K562 (cell line): ENCODE measurements at regions not wholly inside any gene's neighbourhood (a gene's known extent, or its start where the extent isn't known, plus 50 kb on each side); places are given as distances from the start of the nearest gene placed in this dataset.

Experiments
- CTBP1 ChIP-seq: fragments of 450-650 bp; IDR thresholded peaks from 2 replicates; pipeline ENCODE4 v1.6.1; 2016; ENCODE audit warnings: borderline replicate concordance
- EP300 ChIP-seq: IDR thresholded peaks from 2 replicates; pipeline ENCODE4 v1.6.1; 2012; ENCODE audit warnings: low read length, improper control_type of control experiment
- ZNF212 ChIP-seq: fragments of 450-650 bp; formaldehyde crosslinking; IDR thresholded peaks from 2 replicates; pipeline ENCODE4 v1.4.0; 2020; ENCODE audit warnings: mild to moderate bottlenecking
- ZNF274 ChIP-seq: IDR thresholded peaks from 2 replicates; pipeline ENCODE4 v1.6.1; 2011; ENCODE audit warnings: low read depth, mild to moderate bottlenecking, low read length, moderate library complexity, borderline replicate concordance
- ZNF76 ChIP-seq: fragments of 250-450 bp; sonication (Bioruptor Pico); IDR thresholded peaks from 2 replicates; pipeline ENCODE4 v1.4.0; 2020; ENCODE audit warnings: mild to moderate bottlenecking, moderate library complexity, borderline replicate concordance
- ZSCAN29 ChIP-seq: fragments of 450-650 bp; IDR thresholded peaks from 2 replicates; pipeline ENCODE4 v1.6.1; 2017
- TF ChIP-seq, protein P1 (sequence below), 2 experiments: fragments of 200-800 bp in 1 of 2; sonication (Bioruptor generic) in 1 of 2; sonication (generic) in 1 of 2; formaldehyde crosslinking in 1 of 2; IDR thresholded peaks in 1 of 2; conservative IDR thresholded peaks in 1 of 2; 2 replicates each; pipeline versions ENCODE4 v1.5.0 to v1.6.1; 2016 to 2020; ENCODE audit warnings: missing compliant biosample characterization in 1 of 2, missing genetic modification characterization in 1 of 2, missing genetic modification reagents in 1 of 2
- TF ChIP-seq, protein P2 (sequence below), 3 experiments: IDR thresholded peaks in 2 of 3; conservative IDR thresholded peaks in 1 of 3; 2 replicates each; pipeline ENCODE4 v1.5.1; 2011 to 2012; ENCODE audit warnings: low read length in 3 of 3, mild to moderate bottlenecking in 3 of 3, control low read depth in 2 of 3, improper control_type of control experiment in 1 of 3, inconsistent platforms in 1 of 3, low read depth in 1 of 3, mixed read lengths in 1 of 3, moderate library complexity in 1 of 3; ENCODE audit not compliant: insufficient read depth in 2 of 3
- TF ChIP-seq, protein P3 (sequence below): sonication (generic); formaldehyde crosslinking; IDR thresholded peaks from 2 replicates; pipeline ENCODE4 v1.8.0; 2022; ENCODE audit warnings: mild to moderate bottlenecking, missing genetic modification reagents, borderline replicate concordance

DNA sequence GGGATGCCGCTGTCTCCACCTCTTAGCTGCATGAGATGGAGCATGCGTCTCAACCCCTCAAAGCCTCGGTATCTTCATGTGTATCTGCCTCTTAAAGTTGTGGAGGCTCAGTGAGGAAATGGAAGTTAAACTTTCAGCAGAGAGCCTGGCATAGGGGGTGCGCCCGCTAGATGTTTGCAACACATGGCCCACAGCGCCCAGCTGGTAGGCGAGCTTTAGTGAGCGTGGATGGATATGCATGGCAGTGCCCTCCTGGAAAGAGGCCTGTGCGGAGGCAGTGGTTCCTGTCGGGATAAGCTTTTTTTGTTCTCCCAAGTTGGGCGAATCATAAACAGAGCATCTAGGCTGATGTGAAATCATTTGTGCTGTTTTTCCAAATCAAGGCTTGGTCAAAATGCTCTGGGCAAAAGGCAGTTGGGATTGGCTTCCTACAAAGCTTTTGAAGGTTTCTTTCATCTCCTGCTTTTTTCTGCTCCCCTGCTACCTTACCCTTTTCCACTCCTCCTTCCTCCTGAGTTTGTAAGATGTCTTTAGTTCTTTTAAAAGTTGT, 272.4 kb upstream of the TPM1 start:
- TF ChIP-seq ZSCAN29 (no peak), ZNF274 (no peak), ZNF212 (no peak), EP300 (no peak), CTBP1 (no peak), ZNF76 (no peak)
- TF ChIP-seq, protein P1, sequence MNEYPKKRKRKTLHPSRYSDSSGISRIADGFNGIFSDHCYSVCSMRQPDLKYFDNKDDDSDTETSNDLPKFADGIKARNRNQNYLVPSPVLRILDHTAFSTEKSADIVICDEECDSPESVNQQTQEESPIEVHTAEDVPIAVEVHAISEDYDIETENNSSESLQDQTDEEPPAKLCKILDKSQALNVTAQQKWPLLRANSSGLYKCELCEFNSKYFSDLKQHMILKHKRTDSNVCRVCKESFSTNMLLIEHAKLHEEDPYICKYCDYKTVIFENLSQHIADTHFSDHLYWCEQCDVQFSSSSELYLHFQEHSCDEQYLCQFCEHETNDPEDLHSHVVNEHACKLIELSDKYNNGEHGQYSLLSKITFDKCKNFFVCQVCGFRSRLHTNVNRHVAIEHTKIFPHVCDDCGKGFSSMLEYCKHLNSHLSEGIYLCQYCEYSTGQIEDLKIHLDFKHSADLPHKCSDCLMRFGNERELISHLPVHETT (CRISPR knock-in tag; conservative IDR thresholded peaks at IDR 0.05 in 1 of 2, IDR thresholded peaks at IDR 0.05 in 1 of 2): no peak
- TF ChIP-seq, protein P2, sequence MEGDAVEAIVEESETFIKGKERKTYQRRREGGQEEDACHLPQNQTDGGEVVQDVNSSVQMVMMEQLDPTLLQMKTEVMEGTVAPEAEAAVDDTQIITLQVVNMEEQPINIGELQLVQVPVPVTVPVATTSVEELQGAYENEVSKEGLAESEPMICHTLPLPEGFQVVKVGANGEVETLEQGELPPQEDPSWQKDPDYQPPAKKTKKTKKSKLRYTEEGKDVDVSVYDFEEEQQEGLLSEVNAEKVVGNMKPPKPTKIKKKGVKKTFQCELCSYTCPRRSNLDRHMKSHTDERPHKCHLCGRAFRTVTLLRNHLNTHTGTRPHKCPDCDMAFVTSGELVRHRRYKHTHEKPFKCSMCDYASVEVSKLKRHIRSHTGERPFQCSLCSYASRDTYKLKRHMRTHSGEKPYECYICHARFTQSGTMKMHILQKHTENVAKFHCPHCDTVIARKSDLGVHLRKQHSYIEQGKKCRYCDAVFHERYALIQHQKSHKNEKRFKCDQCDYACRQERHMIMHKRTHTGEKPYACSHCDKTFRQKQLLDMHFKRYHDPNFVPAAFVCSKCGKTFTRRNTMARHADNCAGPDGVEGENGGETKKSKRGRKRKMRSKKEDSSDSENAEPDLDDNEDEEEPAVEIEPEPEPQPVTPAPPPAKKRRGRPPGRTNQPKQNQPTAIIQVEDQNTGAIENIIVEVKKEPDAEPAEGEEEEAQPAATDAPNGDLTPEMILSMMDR (IDR thresholded peaks at IDR 0.05 in 2 of 3, conservative IDR thresholded peaks at IDR 0.05 in 1 of 3; ENCODE audit: insufficient read depth in 2 of 3, low read depth in 1 of 3, low read length in 3 of 3): no peak
- TF ChIP-seq, protein P3, sequence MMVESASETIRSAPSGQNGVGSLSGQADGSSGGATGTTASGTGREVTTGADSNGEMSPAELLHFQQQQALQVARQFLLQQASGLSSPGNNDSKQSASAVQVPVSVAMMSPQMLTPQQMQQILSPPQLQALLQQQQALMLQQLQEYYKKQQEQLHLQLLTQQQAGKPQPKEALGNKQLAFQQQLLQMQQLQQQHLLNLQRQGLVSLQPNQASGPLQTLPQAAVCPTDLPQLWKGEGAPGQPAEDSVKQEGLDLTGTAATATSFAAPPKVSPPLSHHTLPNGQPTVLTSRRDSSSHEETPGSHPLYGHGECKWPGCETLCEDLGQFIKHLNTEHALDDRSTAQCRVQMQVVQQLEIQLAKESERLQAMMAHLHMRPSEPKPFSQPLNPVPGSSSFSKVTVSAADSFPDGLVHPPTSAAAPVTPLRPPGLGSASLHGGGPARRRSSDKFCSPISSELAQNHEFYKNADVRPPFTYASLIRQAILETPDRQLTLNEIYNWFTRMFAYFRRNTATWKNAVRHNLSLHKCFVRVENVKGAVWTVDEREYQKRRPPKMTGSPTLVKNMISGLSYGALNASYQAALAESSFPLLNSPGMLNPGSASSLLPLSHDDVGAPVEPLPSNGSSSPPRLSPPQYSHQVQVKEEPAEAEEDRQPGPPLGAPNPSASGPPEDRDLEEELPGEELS (CRISPR knock-in tag): no peak
